Ishikawa (cell line): ENCODE measurements at regions not wholly inside any gene's neighbourhood (a gene's known extent, or its start where the extent isn't known, plus 50 kb on each side); places are given as distances from the start of the nearest gene placed in this dataset.
A peak's percentile ranks its signal among the peaks of the same experiment; 100 is the strongest.

Source experiments
- CEBPB ChIP-seq: IDR thresholded peaks from 2 replicates; pipeline ENCODE4 v1.6.1; 2012
- CREB1 ChIP-seq: IDR thresholded peaks from 2 replicates; pipeline ENCODE4 v1.6.1; 2012; ENCODE audit warnings: low read depth
- EGR1 ChIP-seq: IDR thresholded peaks from 2 replicates; pipeline ENCODE4 v1.6.1; 2012
- EP300 ChIP-seq: IDR thresholded peaks from 2 replicates; pipeline ENCODE4 v1.6.1; 2012; ENCODE audit warnings: borderline replicate concordance
- FOXM1 ChIP-seq: IDR thresholded peaks from 2 replicates; pipeline ENCODE4 v1.6.1; 2012; ENCODE audit warnings: low read depth, borderline replicate concordance
- NFIC ChIP-seq: IDR thresholded peaks from 2 replicates; pipeline ENCODE4 v1.6.1; 2012
- RAD21 ChIP-seq: IDR thresholded peaks from 2 replicates; pipeline ENCODE4 v1.6.1; 2012; ENCODE audit warnings: low read depth
- TAF1 ChIP-seq: IDR thresholded peaks from 2 replicates; pipeline ENCODE4 v1.6.1; 2012; ENCODE audit warnings: low read depth, mild to moderate bottlenecking
- TCF12 ChIP-seq: IDR thresholded peaks from 2 replicates; pipeline ENCODE4 v1.6.1; 2012; ENCODE audit warnings: low read depth
- TEAD4 ChIP-seq: IDR thresholded peaks from 2 replicates; pipeline ENCODE4 v1.6.1; 2012
- USF1 ChIP-seq: IDR thresholded peaks from 2 replicates; pipeline ENCODE4 v1.6.1; 2012
- YY1 ChIP-seq: IDR thresholded peaks from 2 replicates; pipeline ENCODE4 v1.6.1; 2012; ENCODE audit warnings: low read depth
- ZBTB7A ChIP-seq: IDR thresholded peaks from 2 replicates; pipeline ENCODE4 v1.6.1; 2012; ENCODE audit warnings: low read depth
- TF ChIP-seq, protein P1 (sequence below): IDR thresholded peaks from 2 replicates; pipeline ENCODE4 v1.6.1; 2012; ENCODE audit warnings: low read depth, mild to moderate bottlenecking
- TF ChIP-seq, protein P2 (sequence below): IDR thresholded peaks from 2 replicates; pipeline ENCODE4 v1.6.1; 2012

DNA sequence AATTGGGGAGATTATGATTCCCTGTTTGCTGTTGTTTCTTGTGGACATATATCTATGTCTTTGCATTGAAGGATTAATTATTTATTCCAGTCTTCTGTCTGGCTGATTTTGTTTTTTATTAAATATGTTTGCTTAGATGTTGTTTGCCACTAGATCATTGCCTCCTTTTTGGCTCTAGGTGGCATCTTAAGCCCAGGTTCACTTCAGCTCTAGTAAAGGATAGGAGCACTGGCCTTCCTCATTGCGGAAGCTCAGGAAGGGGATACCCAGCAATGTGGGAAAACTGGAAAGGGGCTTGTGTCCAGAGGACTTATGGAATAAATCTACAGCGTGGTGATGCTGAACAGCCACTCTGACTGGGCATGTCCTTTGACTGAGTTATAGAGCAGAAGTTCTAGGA is 821.6 kb downstream of the PDCD6IP start:
- TF ChIP-seq TAF1 (no peak), RAD21 (0 out of 2 replicates have a peak, but pooled peaks have one; percentile 3)

GRCh38 chr3:34626699-34627098 is 828.3 kb downstream of the PDCD6IP start:
- TF ChIP-seq NFIC (no peak), ZBTB7A (no peak), CREB1 (no peak), TAF1 (no peak), TCF12 (no peak), CEBPB (no peak), YY1 (no peak), EGR1 (no peak), TEAD4 (no peak), FOXM1 (no peak), EP300 (no peak), USF1 (no peak), RAD21 (no peak)
- TF ChIP-seq, protein P1, sequence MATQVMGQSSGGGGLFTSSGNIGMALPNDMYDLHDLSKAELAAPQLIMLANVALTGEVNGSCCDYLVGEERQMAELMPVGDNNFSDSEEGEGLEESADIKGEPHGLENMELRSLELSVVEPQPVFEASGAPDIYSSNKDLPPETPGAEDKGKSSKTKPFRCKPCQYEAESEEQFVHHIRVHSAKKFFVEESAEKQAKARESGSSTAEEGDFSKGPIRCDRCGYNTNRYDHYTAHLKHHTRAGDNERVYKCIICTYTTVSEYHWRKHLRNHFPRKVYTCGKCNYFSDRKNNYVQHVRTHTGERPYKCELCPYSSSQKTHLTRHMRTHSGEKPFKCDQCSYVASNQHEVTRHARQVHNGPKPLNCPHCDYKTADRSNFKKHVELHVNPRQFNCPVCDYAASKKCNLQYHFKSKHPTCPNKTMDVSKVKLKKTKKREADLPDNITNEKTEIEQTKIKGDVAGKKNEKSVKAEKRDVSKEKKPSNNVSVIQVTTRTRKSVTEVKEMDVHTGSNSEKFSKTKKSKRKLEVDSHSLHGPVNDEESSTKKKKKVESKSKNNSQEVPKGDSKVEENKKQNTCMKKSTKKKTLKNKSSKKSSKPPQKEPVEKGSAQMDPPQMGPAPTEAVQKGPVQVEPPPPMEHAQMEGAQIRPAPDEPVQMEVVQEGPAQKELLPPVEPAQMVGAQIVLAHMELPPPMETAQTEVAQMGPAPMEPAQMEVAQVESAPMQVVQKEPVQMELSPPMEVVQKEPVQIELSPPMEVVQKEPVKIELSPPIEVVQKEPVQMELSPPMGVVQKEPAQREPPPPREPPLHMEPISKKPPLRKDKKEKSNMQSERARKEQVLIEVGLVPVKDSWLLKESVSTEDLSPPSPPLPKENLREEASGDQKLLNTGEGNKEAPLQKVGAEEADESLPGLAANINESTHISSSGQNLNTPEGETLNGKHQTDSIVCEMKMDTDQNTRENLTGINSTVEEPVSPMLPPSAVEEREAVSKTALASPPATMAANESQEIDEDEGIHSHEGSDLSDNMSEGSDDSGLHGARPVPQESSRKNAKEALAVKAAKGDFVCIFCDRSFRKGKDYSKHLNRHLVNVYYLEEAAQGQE = no peak
- TF ChIP-seq, protein P2, sequence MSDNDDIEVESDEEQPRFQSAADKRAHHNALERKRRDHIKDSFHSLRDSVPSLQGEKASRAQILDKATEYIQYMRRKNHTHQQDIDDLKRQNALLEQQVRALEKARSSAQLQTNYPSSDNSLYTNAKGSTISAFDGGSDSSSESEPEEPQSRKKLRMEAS = no peak

DNA sequence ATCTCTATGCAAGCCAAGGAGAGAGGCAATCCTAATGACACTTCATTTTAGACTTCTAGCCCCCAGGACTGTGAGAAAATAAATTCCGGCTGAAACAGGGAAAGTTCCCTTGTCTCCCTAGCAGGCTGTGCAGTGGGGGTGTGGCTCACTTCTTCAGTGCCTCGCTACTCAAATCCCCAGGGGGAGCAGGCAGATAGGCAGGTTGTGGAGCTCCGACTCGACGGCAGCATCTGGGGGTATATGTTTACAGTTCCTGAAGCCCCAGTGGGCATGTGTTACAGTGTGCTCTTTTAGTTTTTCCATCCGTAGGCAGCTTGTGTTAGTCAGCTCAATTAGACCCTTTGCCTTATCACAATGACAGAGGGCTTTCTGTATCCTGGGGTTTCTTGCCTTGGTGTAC is 836.5 kb downstream of the PDCD6IP start:
- TF ChIP-seq CREB1 = no peak
- no peak for TF ChIP-seq YY1
- no peak for TF ChIP-seq FOXM1
- TF ChIP-seq RAD21 = no peak
- no peak for TF ChIP-seq CEBPB
- TF ChIP-seq, protein P1 = no peak
- no peak for TF ChIP-seq TEAD4
- TF ChIP-seq TAF1 = no peak
- no peak for TF ChIP-seq EP300
- TF ChIP-seq NFIC = no peak
- TF ChIP-seq USF1 = no peak
- TF ChIP-seq ZBTB7A = no peak
- TF ChIP-seq EGR1 = no peak
- no peak for TF ChIP-seq TCF12
- TF ChIP-seq, protein P2 = no peak

GRCh38 chr3:34635352-34635850 is 837.0 kb downstream of the PDCD6IP start:
- TF ChIP-seq TEAD4 = no peak
- TF ChIP-seq TCF12 = no peak
- no peak for TF ChIP-seq ZBTB7A
- no peak for TF ChIP-seq YY1
- no peak for TF ChIP-seq CEBPB
- TF ChIP-seq TAF1 = no peak

- TF ChIP-seq, protein P2 = no peak
- TF ChIP-seq EP300 = no peak
- no peak for TF ChIP-seq ZBTB7A
- TF ChIP-seq, protein P1 = no peak
- TF ChIP-seq CEBPB = no peak
- TF ChIP-seq FOXM1 = no peak
- no peak for TF ChIP-seq USF1
- TF ChIP-seq TAF1 = no peak
- TF ChIP-seq RAD21 = no peak
- no peak for TF ChIP-seq TCF12
- no peak for TF ChIP-seq YY1
- TF ChIP-seq EGR1 = no peak
- TF ChIP-seq NFIC = no peak
- TF ChIP-seq TEAD4 = no peak
- TF ChIP-seq CREB1 = no peak
Measured at GRCh38 chr3:34646911-34647460, 848.6 kb downstream of the PDCD6IP start.
